ENCODE measurements at regions not wholly inside any gene's neighbourhood (a gene's known extent, or its start where the extent isn't known, plus 50 kb on each side); places are given as distances from the start of the nearest gene placed in this dataset.
"Not testable (repeated sequence)": the region's sequence is repeated elsewhere in the genome, so short reads cannot be mapped to it uniquely, and the experiment has no call there.

- no peak for TF ChIP-seq CTCF (IDR thresholded peaks at IDR 0.05)
- Histone ChIP-seq H3K27me3 (no peaks in the 10 kb centered on the region), H3K9me3 (no peaks in the 10 kb centered on the region), H3K4me3 (no peak overlapping the region), H3K36me3 (no peaks in the 10 kb centered on the region), H3K27ac (no peak overlapping the region), H3K4me1 (no peaks in the 10 kb centered on the region)
- intact Hi-C loops (cut with DNase I) = no loop called here
- ATAC-seq (no peak), DNase-seq (no peak)
Observed at GRCh38 chr6:37752718-37753117, 55.0 kb upstream of the MDGA1 start.

GRCh38 chr6:37749367-37749766 is 51.7 kb upstream of the MDGA1 start:
- H3K27me3 ChIP-seq; H3K4me3 ChIP-seq; ATAC-seq; H3K36me3 ChIP-seq; intact Hi-C loops (cut with DNase I); H3K27ac ChIP-seq; H3K9me3 ChIP-seq; DNase-seq; H3K4me1 ChIP-seq: not testable (repeated sequence)

GRCh38 chr6:37748118-37748517 is 50.4 kb upstream of the MDGA1 start:
- Histone ChIP-seq H3K4me1 (no peaks in the 10 kb centered on the region), H3K9me3 (no peaks in the 10 kb centered on the region), H3K36me3 (no peaks in the 10 kb centered on the region), H3K27me3 (peaks cover 4% of the 10 kb centered on the region), H3K4me3 (no peak overlapping the region), H3K27ac (no peak overlapping the region)
- intact Hi-C loops (cut with DNase I) = no loop called here
- TF ChIP-seq CTCF (IDR thresholded peaks at IDR 0.05) = no peak
- DNase-seq = no peak
- ATAC-seq = no peak
